GM10266 (cell line): ENCODE measurements at regions not wholly inside any gene's neighbourhood (a gene's known extent, or its start where the extent isn't known, plus 50 kb on each side); places are given as distances from the start of the nearest gene placed in this dataset.

Source experiments
- DNase-seq: peaks from one replicate; pipeline ENCODE4 v3.0.0; 2012; ENCODE audit errors: extremely low spot score
- CTCF ChIP-seq: IDR thresholded peaks from 2 replicates; pipeline ENCODE4 v1.5.1; 2012; ENCODE audit warnings: mild to moderate bottlenecking, low read depth; ENCODE audit not compliant: control insufficient read depth, insufficient read depth; ENCODE audit errors: missing control alignments

GRCh38 chr10:105434970-105435369 lies 793.9 kb downstream of the SORCS3 start:
- DNase-seq = no peak
- no peak for TF ChIP-seq CTCF

GRCh38 chr10:105413997-105414396 lies 772.9 kb downstream of the SORCS3 start:
- no peak for DNase-seq
- no peak for TF ChIP-seq CTCF

- TF ChIP-seq CTCF = no peak
These were observed 768.3 kb downstream of the SORCS3 start for GRCh38 chr10:105409370-105409769.

GRCh38 chr10:105406488-105406887 lies 765.4 kb downstream of the SORCS3 start:
- no peak for TF ChIP-seq CTCF

More at GRCh38 chr10:105409370-105409769, 768.3 kb downstream of the SORCS3 start:
- DNase-seq = no peak

GRCh38 chr10:105398202-105398601 lies 757.1 kb downstream of the SORCS3 start:
- no peak for DNase-seq
- TF ChIP-seq CTCF = no peak

More at GRCh38 chr10:105406488-105406887, 765.4 kb downstream of the SORCS3 start:
- no peak for DNase-seq

GRCh38 chr10:105391670-105392351 lies 750.7 kb downstream of the SORCS3 start:
- no peak for TF ChIP-seq CTCF
- DNase-seq = no peak

- no peak for TF ChIP-seq CTCF
- DNase-seq = no peak
These were observed 746.9 kb downstream of the SORCS3 start for GRCh38 chr10:105387971-105388370.
